GM12872 (cell line): ENCODE measurements at regions not wholly inside any gene's neighbourhood (a gene's known extent, or its start where the extent isn't known, plus 50 kb on each side); places are given as distances from the start of the nearest gene placed in this dataset.

Experiments
- CTCF ChIP-seq: IDR thresholded peaks from 3 replicates; pipeline ENCODE4 v1.5.1; 2011; ENCODE audit warnings: low read depth, mild to moderate bottlenecking, low read length, moderate library complexity; ENCODE audit not compliant: insufficient read depth

GRCh38 chr6:85810558-85810957, 167.9 kb upstream of the SYNCRIP start:
- no peak for TF ChIP-seq CTCF

- no peak for TF ChIP-seq CTCF
Measured at GRCh38 chr6:85803721-85804120, 161.0 kb upstream of the SYNCRIP start.

GRCh38 chr6:85802162-85802561, 159.5 kb upstream of the SYNCRIP start:
- TF ChIP-seq CTCF: no peak

- TF ChIP-seq CTCF: no peak
Measured at GRCh38 chr6:85798931-85799652, 156.4 kb upstream of the SYNCRIP start.

- no peak for TF ChIP-seq CTCF
Measured at GRCh38 chr6:85797993-85798392, 155.3 kb upstream of the SYNCRIP start.

- no peak for TF ChIP-seq CTCF
Measured at GRCh38 chr6:85795945-85796344, 153.3 kb upstream of the SYNCRIP start.

GRCh38 chr6:85792254-85792653, 149.6 kb upstream of the SYNCRIP start:
- no peak for TF ChIP-seq CTCF
